ENCODE measurements at regions not wholly inside any gene's neighbourhood (a gene's known extent, or its start where the extent isn't known, plus 50 kb on each side); places are given as distances from the start of the nearest gene placed in this dataset.

DNA sequence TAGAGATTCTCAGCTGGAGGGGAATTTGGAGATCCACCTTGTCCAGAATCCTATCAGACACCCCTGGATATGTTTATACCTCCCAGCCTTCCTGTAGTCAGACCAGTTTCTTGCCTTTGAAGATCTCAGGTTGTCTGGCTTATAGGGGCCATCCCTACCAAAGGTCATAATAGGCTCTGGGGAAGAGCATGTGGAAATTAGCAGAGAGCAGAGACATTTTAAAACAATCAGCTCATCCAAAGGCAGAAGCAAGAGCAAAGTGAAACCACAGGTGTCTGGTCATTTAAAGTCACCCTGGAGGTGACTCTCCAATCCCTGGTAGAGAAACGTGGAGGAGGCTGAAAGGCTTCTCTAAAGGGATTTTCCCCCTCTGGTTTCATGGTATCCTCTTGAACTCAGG is 299.3 kb upstream of the EEF2KMT start:
- DNase-seq = no peak

DNA sequence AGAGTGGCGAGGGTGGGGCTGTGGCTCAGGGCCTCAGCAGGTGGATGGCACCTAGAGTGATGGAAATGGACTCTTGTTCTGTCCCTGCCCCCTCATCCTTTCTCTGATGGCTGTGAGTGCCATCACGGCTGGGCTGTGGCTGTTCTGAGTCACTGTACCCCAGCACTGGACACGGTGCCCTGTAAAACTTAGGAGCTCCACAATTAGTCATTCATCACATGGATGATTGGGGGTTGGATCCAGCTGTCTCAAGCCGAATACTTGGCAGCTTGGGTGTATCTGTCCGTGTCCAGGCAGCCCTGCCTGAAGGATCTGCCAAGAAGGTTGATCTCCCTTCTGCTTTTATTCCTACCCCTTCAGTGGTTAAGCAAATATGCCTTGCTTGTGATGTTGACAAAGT is 295.5 kb upstream of the EEF2KMT start:
- no peak for DNase-seq

DNA sequence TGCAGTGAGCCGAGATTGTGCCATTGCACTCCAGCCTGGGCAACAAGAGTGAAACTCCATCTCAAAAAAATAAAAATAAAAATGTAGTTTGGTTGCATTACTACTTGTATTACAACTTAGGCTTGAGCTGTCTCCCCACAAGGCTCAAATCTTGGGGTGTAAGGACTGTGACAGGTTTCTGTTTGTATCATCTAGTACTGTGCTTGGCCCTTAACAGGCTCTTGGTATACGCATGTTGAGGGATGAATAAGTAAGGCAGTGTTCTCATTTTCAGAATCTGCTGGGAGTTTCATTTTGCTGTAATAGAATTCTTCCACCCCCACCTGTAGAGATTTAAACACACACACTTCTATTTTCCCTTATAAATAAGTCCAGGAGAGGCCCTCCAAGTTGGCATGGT is 289.4 kb upstream of the EEF2KMT start:
- DNase-seq = no peak

DNA sequence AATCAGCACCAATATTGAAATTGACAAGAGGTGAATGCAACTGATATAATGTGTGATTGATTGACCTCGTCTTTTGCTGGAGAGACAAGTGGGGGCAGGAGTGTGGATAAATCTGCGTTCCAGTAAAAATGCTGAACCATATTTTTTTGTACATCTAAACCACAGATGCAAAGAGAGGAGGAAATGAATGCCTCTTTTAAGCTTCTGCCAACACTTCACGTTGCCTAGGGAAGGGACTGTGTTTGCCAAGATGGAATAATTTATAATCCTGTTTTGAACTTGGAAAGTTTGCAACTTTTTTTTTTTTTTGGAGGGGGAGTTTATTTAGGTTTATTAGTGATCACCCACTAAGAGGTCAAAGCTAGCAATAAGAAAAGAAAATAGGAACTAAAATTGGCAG is 288.2 kb upstream of the EEF2KMT start:
- DNase-seq = no peak

DNA sequence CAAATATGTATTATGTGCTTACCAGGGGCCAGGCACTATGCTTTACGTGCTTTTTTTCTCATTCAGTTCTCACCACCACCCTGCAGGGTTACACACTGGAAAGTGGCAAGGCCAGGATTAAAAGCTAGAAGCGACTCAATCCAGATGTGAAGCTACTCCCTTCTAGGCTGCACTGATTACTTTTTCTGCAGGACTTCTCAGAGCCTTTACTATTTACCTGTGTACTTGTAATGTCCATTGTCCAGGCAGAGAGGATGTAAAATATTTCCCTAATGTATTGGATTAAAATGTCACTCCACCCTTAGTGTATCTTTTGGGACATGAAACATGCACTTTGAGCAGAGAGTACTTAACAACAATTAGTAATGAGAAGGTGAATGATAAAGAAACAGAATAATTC is 287.5 kb upstream of the EEF2KMT start:
- DNase-seq = no peak

DNA sequence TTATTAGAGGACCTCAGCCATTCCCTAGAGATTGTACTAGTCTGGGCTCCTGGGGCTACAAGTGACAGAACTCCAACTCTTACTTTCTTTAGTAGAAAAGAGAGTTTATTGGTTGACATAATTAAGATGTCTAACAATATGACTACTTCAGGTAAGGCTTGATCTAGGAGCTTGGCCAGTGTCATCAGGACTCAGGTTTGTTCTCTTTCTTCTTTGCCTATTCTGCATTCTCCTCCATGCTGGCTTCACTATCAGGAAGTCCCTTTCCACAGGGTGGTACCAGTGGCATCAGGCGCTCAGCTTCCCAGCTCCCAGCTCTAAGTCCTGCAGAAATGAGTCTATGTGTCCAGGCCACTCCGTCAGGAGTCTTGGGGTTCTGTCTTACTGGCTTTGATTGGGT is 286.1 kb upstream of the EEF2KMT start:
- DNase-seq = no peak

DNA sequence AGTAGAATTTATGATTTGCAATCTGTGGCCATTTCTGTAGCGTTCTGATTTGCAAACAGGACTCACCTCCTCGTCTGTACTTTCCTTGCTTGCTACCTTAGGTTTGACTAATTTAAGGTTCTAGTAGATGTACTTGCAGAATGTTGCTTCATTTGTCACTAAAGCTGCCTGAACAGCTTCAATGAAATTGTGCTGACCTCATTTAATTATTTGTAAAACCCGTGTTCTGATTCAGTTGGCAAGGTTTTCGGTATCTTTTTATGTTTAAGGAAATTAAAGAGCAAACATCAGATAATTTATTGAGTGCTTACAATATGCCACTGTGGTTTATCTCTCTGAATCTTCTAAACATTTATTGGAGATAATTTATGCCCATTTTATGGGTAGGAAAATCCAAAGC is 284.9 kb upstream of the EEF2KMT start:
- DNase-seq = no peak

DNA sequence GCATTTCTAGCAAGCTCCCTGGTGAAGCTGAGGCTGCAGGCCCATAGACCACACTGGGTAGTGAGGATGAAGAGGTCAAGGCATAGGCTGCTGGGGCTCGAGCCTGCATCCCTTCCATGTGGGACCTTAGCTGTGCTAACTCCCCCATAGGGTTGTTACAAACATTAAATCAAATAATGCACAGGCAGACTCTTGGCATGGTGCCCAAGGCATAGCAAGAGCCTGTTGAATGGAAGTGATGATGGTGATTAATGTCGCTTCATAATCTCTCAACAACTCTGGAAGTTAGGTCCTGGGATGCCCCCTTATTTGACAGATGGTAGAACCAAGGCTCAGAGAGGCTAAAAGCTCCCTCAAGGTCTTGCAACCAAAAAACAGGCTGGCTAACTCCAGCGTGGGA is 283.9 kb upstream of the EEF2KMT start:
- no peak for DNase-seq

DNA sequence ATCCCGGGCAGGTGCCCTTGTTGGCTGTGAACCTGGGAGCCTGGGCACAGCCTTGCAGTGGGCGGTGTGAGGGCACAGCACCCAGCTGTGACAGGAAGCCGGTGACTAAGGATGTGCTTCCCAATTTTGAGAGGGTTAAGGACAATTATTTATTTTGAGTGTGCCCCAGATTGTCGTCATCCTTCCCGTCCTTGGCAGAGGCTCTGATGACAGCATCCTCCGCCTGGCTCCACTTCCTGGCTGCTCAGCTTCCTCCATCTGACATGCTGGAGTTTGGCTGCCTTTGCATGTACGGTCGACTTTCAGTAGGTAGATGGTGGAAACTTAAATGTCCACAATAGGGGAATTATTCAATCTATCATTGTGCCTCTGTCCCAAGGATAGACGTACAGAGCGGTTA is 282.4 kb upstream of the EEF2KMT start:
- no peak for DNase-seq

DNA sequence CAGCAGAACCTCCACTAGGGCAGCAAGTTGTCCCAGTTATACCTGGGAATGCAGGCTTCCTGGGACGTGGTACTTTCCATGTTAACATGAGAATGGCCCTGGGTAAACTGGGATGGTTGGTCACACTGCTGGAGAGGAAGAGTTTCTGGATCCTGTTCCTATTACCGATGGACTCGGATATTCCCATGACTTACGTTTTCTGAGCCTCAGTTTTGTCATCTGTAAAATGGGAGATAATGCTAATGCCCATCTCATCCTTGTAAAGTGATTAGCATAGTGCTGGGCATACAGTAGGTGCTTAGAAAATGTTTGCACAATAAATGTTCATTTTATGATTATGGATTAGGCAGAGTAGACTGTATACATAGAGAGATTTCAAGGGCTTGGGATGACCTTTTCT is 280.9 kb upstream of the EEF2KMT start:
- no peak for DNase-seq

DNA sequence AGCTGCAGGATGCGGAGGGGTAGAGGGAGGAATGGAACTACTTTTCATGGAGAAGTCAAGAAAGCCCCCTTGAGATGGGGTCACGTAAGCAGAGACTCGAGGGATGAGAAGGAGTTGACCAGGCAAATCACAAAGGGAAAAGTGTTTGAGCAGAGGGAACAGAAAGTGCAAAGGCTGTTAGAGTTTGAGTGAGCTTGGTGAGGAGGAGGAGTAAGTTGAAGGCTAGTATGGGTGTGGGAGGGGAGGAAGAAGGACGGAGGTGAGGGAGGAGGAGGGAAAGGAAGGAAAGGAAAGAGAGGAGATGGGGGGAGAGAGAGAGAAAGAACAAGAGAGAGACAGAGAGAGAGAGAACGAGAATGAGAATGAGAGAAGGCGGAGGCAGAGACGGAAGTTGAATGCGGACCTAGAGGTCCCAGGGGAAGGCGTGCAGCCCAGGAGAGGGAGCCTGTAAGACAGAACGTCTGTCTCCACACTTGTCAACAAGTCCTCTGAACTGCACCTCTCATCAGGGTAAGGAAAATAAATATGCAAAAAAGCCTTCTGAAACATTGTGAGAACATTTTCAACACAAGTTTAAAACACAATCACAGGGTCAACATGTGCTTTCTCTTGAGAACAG is 279.8 kb upstream of the EEF2KMT start:
- DNase-seq = no peak

DNA sequence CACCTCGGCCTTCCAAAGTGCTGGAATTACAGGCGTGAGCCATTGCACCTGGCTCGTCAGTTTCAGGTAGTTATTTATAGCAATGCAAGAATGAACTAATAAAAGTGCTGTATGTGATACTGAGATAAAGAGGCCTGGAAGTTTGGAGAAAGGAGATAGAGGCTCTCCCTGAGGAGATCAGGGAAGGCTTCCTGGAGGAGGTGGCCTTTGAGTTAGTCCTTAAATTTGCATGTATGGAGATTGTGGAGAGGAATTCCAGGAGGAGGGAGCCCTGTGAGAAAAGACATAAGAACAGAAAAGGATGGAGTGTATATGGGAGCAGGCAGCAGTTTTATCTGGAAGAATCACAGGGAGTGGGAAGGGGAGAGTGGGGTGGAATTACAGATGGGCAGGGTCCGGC is 276.6 kb upstream of the EEF2KMT start:
- no peak for DNase-seq

DNA sequence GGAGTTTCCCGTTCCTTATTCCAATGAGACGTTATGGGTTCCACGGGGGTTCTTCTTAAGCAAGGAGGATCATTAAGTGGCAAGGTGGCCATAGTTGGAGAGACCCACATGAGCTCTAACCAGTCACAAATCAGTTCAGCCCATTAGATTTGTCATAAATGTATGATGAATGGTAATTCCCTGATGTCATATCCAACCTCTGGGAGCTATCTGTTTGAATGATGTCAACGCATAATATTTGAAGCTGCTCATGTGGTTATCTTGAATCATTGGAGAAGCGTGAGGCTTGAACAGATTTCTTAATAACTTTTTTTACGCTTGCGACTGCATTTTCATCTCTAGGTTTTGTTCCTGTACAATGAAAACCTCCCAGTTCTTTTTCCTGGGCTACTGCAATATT is 270.4 kb upstream of the EEF2KMT start:
- no peak for DNase-seq

DNA sequence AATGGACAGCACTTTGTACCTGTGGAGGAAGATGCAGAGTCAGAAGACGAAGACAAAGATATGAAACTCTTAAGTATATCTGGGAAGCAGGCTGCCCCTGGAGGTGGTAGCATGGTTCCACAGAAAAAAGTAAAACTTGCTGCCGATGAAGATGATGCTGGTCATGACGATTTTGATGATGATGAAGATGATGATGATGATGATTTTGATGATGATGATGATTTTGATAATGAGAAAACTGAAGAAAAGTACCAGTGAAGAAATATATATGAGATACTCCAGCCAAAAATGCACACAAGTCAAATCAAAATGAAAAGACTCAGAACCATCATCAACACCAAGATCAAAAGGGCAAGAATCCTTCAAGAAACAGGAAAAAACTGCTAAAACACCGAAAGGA is 268.5 kb upstream of the EEF2KMT start:
- no peak for DNase-seq

DNA sequence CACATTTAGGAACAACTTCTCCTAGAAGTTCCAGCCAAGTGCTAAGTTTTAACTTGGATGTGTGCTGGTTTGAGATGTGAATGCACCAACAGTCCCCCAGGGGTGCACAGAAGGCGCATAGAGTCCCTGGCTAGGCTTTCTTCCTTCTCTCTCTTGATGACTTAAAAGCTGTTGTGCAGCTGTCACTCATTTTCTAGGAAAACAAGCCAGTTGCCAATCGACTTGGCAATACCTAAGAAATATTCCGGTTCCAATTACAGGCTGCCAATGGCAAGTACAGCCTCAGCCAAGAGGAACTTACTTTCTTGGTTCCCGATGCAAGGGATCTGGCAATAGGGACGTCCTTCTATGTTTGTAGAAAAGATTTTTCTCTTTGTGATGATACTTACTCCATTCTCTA is 266.6 kb upstream of the EEF2KMT start:
- DNase-seq = no peak

DNA sequence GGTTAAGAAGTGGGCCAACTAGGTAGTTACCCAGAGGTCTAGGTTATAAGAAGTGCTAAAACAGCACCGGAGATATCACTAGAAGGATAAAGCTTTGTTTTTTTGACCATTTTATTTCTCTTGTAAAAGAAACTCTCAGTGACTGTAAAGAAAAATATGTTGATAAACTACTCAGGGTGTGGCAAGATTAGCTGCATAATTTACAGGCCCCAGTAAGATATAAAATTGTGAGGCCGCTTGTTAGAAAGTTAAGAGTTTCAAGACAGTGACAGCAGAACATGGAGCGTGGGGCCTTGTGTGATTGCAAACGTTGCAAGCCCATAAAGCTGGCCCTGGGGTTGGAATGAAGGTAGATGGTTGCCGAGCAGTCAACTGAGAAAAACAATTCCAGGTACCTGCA is 263.7 kb upstream of the EEF2KMT start:
- no peak for DNase-seq

DNA sequence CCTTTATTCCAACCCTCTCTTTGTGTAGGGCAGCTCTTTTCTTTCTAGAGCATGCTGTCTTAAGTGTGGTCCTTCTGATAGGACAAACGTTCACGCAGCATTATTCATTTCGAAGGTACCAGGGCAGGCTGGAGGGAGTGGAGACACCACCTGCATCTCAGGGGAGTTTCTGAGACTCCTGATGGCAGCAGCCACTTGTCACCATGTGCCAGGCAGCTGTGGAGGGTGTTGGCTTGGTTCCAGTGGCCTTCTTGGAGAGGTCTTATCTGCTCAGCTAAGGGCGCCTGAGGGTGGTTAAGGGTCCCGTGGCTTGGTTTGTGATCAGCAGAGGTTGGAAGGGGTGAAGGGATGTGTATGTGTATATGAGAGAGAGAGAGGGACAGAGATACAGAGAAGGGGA is 257.1 kb upstream of the EEF2KMT start:
- DNase-seq = no peak

DNA sequence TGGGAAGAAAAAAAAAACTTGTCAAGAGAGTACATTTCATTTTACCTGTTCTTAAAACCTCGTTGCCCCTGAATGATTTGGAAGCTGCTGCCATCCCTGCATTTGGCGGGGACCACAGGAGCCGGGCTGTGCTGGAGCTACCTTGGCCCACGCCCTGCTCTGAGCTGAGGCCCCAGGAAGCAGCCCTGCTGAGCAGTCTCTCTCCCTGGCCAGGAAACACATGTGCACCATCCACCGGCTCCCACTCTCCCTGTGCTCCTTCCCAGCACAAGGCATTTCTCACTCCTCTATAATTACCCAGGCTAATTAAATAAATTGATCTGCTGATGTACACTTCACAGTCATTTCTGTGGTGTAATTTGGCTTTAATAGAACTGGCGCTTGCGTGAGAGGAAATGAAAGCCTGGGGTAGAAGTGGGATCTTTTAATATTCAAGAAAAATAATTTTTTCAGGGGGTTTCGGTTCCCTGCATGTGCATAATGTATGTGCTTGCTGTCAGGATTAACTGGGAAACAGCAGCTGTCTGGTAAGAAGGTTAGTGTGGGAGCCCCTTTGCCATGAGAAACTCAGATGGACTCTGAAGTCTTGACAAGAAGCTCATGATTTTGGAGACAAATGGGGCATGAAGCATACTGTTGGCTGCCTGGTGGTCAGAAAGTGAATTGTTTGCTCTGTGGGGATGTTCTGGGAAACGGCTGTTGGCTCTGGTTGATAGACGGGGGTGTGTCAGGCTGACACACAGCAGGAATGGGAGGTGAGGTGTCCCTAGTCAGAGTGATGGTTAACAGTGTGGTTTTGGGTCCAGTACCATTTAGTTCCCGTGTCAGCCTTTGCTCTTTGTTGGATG is 252.3 kb upstream of the EEF2KMT start:
- DNase-seq = no peak

DNA sequence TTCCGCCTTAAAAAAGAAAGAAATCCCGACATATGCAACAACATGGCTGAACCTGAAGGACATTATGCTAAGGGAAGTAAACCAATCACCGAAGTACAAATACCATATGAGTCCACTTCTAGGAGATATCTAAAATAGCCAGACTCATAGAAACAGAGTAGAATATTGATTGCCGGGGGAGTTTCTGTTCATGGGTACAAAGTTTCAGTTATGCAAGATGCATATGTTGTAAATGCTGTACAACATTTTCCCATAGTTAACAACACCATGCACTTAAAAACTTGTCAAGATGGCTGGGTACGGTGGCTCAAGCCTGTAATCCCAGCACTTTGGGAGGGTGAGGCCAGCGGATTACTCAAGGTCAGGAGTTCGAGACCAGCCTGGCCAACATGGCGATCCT is 251.5 kb upstream of the EEF2KMT start:
- DNase-seq = no peak

DNA sequence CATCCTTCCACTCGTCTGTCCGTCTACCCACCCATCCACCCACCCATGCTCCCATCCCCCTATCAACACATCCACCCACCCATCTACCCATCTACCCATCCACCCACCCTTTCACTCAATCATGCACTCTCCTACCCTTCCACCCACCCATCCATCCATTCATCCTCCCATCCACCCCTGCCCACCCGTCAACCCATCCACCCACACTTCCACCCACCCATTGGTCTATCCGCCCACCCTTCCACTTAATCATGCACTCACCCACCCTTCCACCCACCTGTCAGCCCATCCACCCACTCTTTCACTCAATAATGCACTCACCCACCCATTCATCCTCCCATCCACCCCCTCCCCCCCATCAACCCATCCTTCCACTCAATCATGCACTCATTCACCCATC is 250.0 kb upstream of the EEF2KMT start:
- no peak for DNase-seq

DNA sequence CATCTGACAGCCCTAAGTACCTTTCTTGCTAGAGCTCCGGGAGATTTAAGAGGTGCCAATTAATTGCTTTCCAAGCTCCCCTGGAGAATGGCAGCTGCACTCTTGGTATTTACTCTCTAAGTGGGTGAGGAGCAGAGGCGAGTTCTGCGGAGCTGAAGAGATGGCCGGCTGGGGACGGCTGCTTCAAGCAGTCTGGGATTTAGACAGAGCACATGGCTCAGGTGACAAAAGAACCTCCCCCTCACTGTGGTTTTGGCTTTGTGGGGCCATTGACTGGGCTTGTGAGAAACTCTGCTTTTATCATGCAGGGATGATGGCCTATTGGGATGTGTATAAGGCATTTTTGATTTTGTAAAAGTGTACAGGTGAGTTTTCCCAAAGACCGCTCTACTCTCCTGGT is 239.3 kb upstream of the EEF2KMT start:
- DNase-seq = no peak

DNA sequence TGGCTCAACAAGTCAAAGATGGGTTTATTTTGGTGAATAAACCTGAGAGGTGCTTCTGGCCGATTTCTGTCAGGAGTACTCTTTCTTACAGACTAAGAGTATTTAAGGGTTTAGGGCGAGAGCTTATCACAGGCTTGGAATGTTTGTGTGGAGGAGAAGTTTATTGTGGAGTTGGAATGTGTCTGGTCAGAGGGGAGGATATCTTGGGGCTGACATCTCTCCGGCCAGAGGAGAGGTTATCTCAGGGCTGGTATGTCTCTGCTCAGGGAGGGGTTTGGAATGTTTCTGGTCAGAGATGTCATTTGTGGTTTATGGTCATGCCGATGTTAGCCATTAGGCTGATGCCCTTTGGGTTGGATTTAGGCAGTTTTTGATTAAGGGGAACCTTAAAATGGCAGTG is 236.4 kb upstream of the EEF2KMT start:
- no peak for DNase-seq

DNA sequence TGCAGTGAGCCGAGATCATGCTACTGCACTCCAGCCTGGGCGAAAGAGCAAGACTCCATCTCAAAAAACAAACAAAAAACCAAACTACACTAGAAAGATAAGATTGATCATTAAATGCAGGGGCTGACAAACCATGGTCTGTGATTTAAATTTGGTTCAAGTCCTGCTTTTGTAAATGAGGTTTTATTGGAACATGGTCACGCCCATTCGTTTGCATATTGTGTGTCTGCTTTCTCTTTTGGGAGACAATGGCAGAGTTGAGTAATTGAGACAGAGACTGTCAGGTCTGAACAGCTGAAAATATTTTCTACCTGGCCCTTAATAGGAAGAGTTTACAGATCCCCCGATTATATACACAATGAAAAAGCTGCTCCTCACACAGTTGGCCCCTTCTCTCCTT is 235.5 kb upstream of the EEF2KMT start:
- DNase-seq = no peak

DNA sequence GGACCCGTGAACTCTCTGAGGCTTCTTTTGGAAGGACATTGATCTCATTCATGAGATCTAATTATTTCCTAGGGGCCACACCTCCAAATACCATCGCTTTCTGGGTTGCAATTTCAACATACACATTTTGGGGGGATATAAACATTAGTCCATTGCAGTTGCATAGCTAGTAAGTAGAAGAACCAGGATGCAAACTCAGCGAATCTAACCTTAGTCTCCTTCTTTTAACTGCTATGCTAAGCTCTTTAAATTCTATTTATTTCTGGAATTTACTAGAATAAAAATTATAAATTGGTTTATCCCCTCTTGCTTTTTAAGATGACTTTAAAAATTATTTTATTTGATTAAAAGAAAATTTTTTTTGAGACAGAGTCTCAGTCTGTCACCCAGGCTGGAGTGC is 232.5 kb upstream of the EEF2KMT start:
- no peak for DNase-seq

DNA sequence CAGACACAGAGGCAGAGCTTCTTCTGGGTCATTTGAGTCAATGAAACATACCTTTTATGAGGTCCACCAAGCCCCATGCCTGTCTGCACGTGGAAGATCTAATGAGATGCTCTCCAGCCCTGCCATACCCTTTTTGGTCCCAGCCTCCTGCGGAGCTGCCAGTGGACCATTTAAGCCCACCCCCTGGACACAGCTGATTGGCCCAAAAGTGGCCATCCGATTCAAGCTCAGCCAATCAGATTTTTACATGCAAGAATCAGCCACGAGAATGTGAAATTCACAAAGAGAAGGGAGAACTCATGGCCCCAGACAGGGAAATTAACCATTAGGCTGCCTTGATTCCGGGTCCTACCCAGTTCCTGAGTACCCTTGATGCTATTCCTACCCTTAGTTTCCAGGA is 231.0 kb upstream of the EEF2KMT start:
- no peak for DNase-seq

Measured in inflammatory macrophage (primary cell).